ENCODE measurements at regions not wholly inside any gene's neighbourhood (a gene's known extent, or its start where the extent isn't known, plus 50 kb on each side); places are given as distances from the start of the nearest gene placed in this dataset.

- H3K4me3 Mint-ChIP-seq = no peak overlapping the region
- H3K27me3 Mint-ChIP-seq = no peaks in the 10 kb centered on the region
- no peak overlapping the region for H3K27ac Mint-ChIP-seq
- ChIA-PET POLR2A (no interaction called here), CTCF (no interaction called here)
- H3K9me3 Mint-ChIP-seq = no peaks in the 10 kb centered on the region
- no peak for DNase-seq
- no peaks in the 10 kb centered on the region for H3K4me1 Mint-ChIP-seq
- H3K36me3 Mint-ChIP-seq (ENCODE audit: low read depth) = no peaks in the 10 kb centered on the region
Measured at GRCh38 chr2:239582476-239582875, 181.7 kb upstream of the HDAC4 start.

- Mint-ChIP-seq H3K9me3 (no peaks in the 10 kb centered on the region), H3K27ac (no peak overlapping the region), H3K36me3 (ENCODE audit: low read depth) (no peaks in the 10 kb centered on the region), H3K4me3 (no peak overlapping the region), H3K27me3 (no peaks in the 10 kb centered on the region), H3K4me1 (no peaks in the 10 kb centered on the region)
- no peak for DNase-seq
- POLR2A ChIA-PET = no interaction called here
- CTCF ChIA-PET = no interaction called here
Measured at GRCh38 chr2:239581352-239581901, 180.6 kb upstream of the HDAC4 start.

GRCh38 chr2:239580199-239580527 is 179.3 kb upstream of the HDAC4 start:
- Mint-ChIP-seq H3K9me3 (no peaks in the 10 kb centered on the region), H3K4me3 (no peak overlapping the region), H3K27me3 (no peaks in the 10 kb centered on the region), H3K27ac (no peak overlapping the region), H3K4me1 (no peaks in the 10 kb centered on the region), H3K36me3 (ENCODE audit: low read depth) (no peaks in the 10 kb centered on the region)
- CTCF ChIA-PET = no interaction called here
- no peak for DNase-seq
- POLR2A ChIA-PET = no interaction called here

- Mint-ChIP-seq H3K27me3 (no peaks in the 10 kb centered on the region), H3K36me3 (ENCODE audit: low read depth) (no peaks in the 10 kb centered on the region), H3K4me3 (no peak overlapping the region), H3K27ac (no peak overlapping the region), H3K4me1 (no peaks in the 10 kb centered on the region), H3K9me3 (no peaks in the 10 kb centered on the region)
- ChIA-PET POLR2A (no interaction called here), CTCF (no interaction called here)
- DNase-seq = no peak
Measured at GRCh38 chr2:239579524-239580198, 178.8 kb upstream of the HDAC4 start.

GRCh38 chr2:239579081-239579480 is 178.3 kb upstream of the HDAC4 start:
- DNase-seq = no peak
- H3K4me3 Mint-ChIP-seq = no peak overlapping the region
- no peak overlapping the region for H3K27ac Mint-ChIP-seq
- no peaks in the 10 kb centered on the region for H3K36me3 Mint-ChIP-seq (ENCODE audit: low read depth)
- CTCF ChIA-PET = no interaction called here
- POLR2A ChIA-PET = no interaction called here
- H3K27me3 Mint-ChIP-seq = no peaks in the 10 kb centered on the region
- no peaks in the 10 kb centered on the region for H3K4me1 Mint-ChIP-seq
- no peaks in the 10 kb centered on the region for H3K9me3 Mint-ChIP-seq

- ChIA-PET POLR2A (no interaction called here), CTCF (no interaction called here)
- Mint-ChIP-seq H3K4me3 (no peak overlapping the region), H3K27ac (no peak overlapping the region), H3K36me3 (ENCODE audit: low read depth) (no peaks in the 10 kb centered on the region), H3K4me1 (no peaks in the 10 kb centered on the region), H3K9me3 (no peaks in the 10 kb centered on the region), H3K27me3 (no peaks in the 10 kb centered on the region)
- no peak for DNase-seq
Measured at GRCh38 chr2:239578381-239578780, 177.6 kb upstream of the HDAC4 start.

GRCh38 chr2:239577935-239578334 is 177.1 kb upstream of the HDAC4 start:
- Mint-ChIP-seq H3K4me3 (no peak overlapping the region), H3K27ac (no peak overlapping the region), H3K27me3 (no peaks in the 10 kb centered on the region), H3K4me1 (no peaks in the 10 kb centered on the region), H3K9me3 (no peaks in the 10 kb centered on the region), H3K36me3 (ENCODE audit: low read depth) (no peaks in the 10 kb centered on the region)
- ChIA-PET CTCF (no interaction called here), POLR2A (no interaction called here)
- no peak for DNase-seq

GRCh38 chr2:239576784-239577685 is 176.2 kb upstream of the HDAC4 start:
- Mint-ChIP-seq H3K4me1 (no peaks in the 10 kb centered on the region), H3K36me3 (ENCODE audit: low read depth) (no peaks in the 10 kb centered on the region), H3K4me3 (no peak overlapping the region), H3K27ac (no peak overlapping the region), H3K27me3 (peaks cover 6% of the 10 kb centered on the region), H3K9me3 (no peaks in the 10 kb centered on the region)
- ChIA-PET CTCF (no interaction called here), POLR2A (no interaction called here)
- DNase-seq = no peak

- no peaks in the 10 kb centered on the region for H3K9me3 Mint-ChIP-seq
- H3K36me3 Mint-ChIP-seq (ENCODE audit: low read depth) = no peaks in the 10 kb centered on the region
- H3K27me3 Mint-ChIP-seq = peaks cover 6% of the 10 kb centered on the region
- no peak for DNase-seq
- POLR2A ChIA-PET = no interaction called here
- no peaks in the 10 kb centered on the region for H3K4me1 Mint-ChIP-seq
- no peak overlapping the region for H3K27ac Mint-ChIP-seq
- no peak overlapping the region for H3K4me3 Mint-ChIP-seq
- CTCF ChIA-PET = no interaction called here
Measured at GRCh38 chr2:239575931-239576445, 175.2 kb upstream of the HDAC4 start.

- Mint-ChIP-seq H3K27me3 (peaks cover 6% of the 10 kb centered on the region), H3K4me3 (no peak overlapping the region), H3K4me1 (peaks cover 4% of the 10 kb centered on the region), H3K9me3 (no peaks in the 10 kb centered on the region), H3K27ac (no peak overlapping the region), H3K36me3 (ENCODE audit: low read depth) (no peaks in the 10 kb centered on the region)
- ChIA-PET POLR2A (no interaction called here), CTCF (no interaction called here)
- DNase-seq = no peak
Measured at GRCh38 chr2:239574434-239575156, 173.8 kb upstream of the HDAC4 start.

- Mint-ChIP-seq H3K9me3 (no peaks in the 10 kb centered on the region), H3K27ac (no peak overlapping the region), H3K4me1 (peaks cover 4% of the 10 kb centered on the region), H3K4me3 (no peak overlapping the region), H3K36me3 (ENCODE audit: low read depth) (no peaks in the 10 kb centered on the region), H3K27me3 (peaks cover 6% of the 10 kb centered on the region)
- DNase-seq = no peak
- ChIA-PET POLR2A (no interaction called here), CTCF (no interaction called here)
Measured at GRCh38 chr2:239574054-239574433, 173.2 kb upstream of the HDAC4 start.

GRCh38 chr2:239570971-239571520 is 170.2 kb upstream of the HDAC4 start:
- Mint-ChIP-seq H3K4me3 (no peak overlapping the region), H3K27ac (no peak overlapping the region), H3K27me3 (peaks cover 11% of the 10 kb centered on the region), H3K36me3 (ENCODE audit: low read depth) (no peaks in the 10 kb centered on the region), H3K4me1 (peaks cover 4% of the 10 kb centered on the region), H3K9me3 (no peaks in the 10 kb centered on the region)
- POLR2A ChIA-PET = no interaction called here
- no peak for DNase-seq
- CTCF ChIA-PET = no interaction called here

GRCh38 chr2:239570216-239570925 is 169.6 kb upstream of the HDAC4 start:
- no peak overlapping the region for H3K4me3 Mint-ChIP-seq
- ChIA-PET POLR2A (no interaction called here), CTCF (no interaction called here)
- H3K9me3 Mint-ChIP-seq = no peaks in the 10 kb centered on the region
- H3K27ac Mint-ChIP-seq = no peak overlapping the region
- no peaks in the 10 kb centered on the region for H3K36me3 Mint-ChIP-seq (ENCODE audit: low read depth)
- DNase-seq = no peak
- peaks cover 4% of the 10 kb centered on the region for H3K4me1 Mint-ChIP-seq
- peaks cover 11% of the 10 kb centered on the region for H3K27me3 Mint-ChIP-seq
